Gastroesophageal sphincter (tissue), 3 donors: ENCODE measurements at regions not wholly inside any gene's neighbourhood (a gene's known extent, or its start where the extent isn't known, plus 50 kb on each side); places are given as distances from the start of the nearest gene placed in this dataset.

Experiments
- CTCF ChIP-seq, 4 experiments: fragments of 200-600 bp in 2 of 4; fragments of 450-650 bp in 2 of 4; sonication (generic) in 1 of 4; IDR thresholded peaks; one replicate each; pipeline ENCODE4 v1.5.1; 2017 to 2019; ENCODE audit warnings: antibody characterized with exemption in 4 of 4, mild to moderate bottlenecking in 2 of 4, moderate library complexity in 2 of 4
- EP300 ChIP-seq: sonication (generic); formaldehyde crosslinking; IDR thresholded peaks from one replicate; pipeline ENCODE4 v1.6.1; 2017; ENCODE audit warnings: antibody characterized with exemption, mild to moderate bottlenecking
- POLR2A ChIP-seq, 2 donors: fragments of 450-650 bp; IDR thresholded peaks; one replicate each; pipeline ENCODE4 v1.6.1; 2017; ENCODE audit warnings: antibody characterized with exemption in 2 of 2, mild to moderate bottlenecking in 2 of 2, moderate library complexity in 1 of 2
- POLR2AphosphoS5 ChIP-seq: sonication (generic); formaldehyde crosslinking; IDR thresholded peaks from one replicate; pipeline ENCODE4 v1.6.1; 2017; ENCODE audit warnings: antibody characterized with exemption

GRCh38 chr3:18556001-18556408, 130.9 kb upstream of the SATB1 start:
- no peak for TF ChIP-seq POLR2A (IDR thresholded peaks at IDR 0.05)
- no peak for TF ChIP-seq CTCF (IDR thresholded peaks at IDR 0.05)
- TF ChIP-seq POLR2AphosphoS5: no peak
- no peak for TF ChIP-seq EP300
